Panc1 (cell line): ENCODE measurements at regions not wholly inside any gene's neighbourhood (a gene's known extent, or its start where the extent isn't known, plus 50 kb on each side); places are given as distances from the start of the nearest gene placed in this dataset.

Experiments used
- ATAC-seq: fragments of 200-7000 bp; cut with Tn5 transposase; 2 replicates; pipeline ENCODE4 v1.9.1; 2020; ENCODE audit warnings: mild to moderate bottlenecking, moderate library complexity
- BruUV-seq: library from RNA; stranded (reverse); fragments of 400-500 nt; replicated peaks from 2 replicates; lab custom pipeline; 2021; lab: Mats Ljungman, UMichigan
- CTCF ChIA-PET: fragments of 300-600 bp; sonication (Branson Sonifier 250); formaldehyde crosslinking; loops from one replicate; lab custom pipeline; 2022; ENCODE audit warnings: antibody characterized with exemption; lab: Charles Lee
- POLR2A ChIA-PET: fragments of 300-600 bp; sonication (Branson Sonifier 250); formaldehyde crosslinking; loops from one replicate; lab custom pipeline; 2022; ENCODE audit warnings: antibody characterized with exemption; lab: Charles Lee
- DNase-seq: peaks from one replicate; pipeline ENCODE4 v3.0.0-alpha.2; 2010; ENCODE audit warnings: low read depth, low spot score
- H3K27ac ChIP-seq: 2 replicates; pipeline ENCODE4 v1.5.1; 2011; ENCODE audit warnings: mild to moderate bottlenecking, low read length, inconsistent platforms
- H3K27me3 ChIP-seq: fragments of 200-500 bp; sonication (Bioruptor generic); 2 replicates; pipeline ENCODE4 v1.6.0; 2014; ENCODE audit warnings: low read length, inconsistent platforms; ENCODE audit not compliant: control insufficient read depth, insufficient read depth
- H3K36me3 ChIP-seq: fragments of 200-500 bp; sonication (Bioruptor generic); 2 replicates; pipeline ENCODE4 v1.5.1; 2014; ENCODE audit warnings: inconsistent platforms, mild to moderate bottlenecking, low read length, moderate library complexity; ENCODE audit not compliant: control insufficient read depth, insufficient read depth
- H3K4me1 ChIP-seq: 2 replicates; pipeline ENCODE4 v1.5.1; 2011; ENCODE audit warnings: inconsistent platforms, mild to moderate bottlenecking, low read length, moderate library complexity; ENCODE audit not compliant: control insufficient read depth, insufficient read depth
- H3K4me3 ChIP-seq, 2 experiments: 2 replicates each; pipeline ENCODE4 v1.5.1; 2011 to 2012; ENCODE audit warnings: low read depth in 2 of 2, low read length in 2 of 2, mild to moderate bottlenecking in 2 of 2, inconsistent platforms in 1 of 2, moderate library complexity in 1 of 2
- H3K9me3 ChIP-seq: fragments of 200-500 bp; sonication (Bioruptor generic); 2 replicates; pipeline ENCODE4 v1.5.1; 2014; ENCODE audit warnings: low read depth, mild to moderate bottlenecking, inconsistent platforms, low read length, moderate library complexity; ENCODE audit not compliant: control insufficient read depth, insufficient read depth
- POLR2AphosphoS5 ChIP-seq: IDR thresholded peaks from 2 replicates; pipeline ENCODE4 v1.6.1; 2012; ENCODE audit warnings: mild to moderate bottlenecking, low read depth, low read length, moderate library complexity
- SIN3A ChIP-seq: IDR thresholded peaks from 2 replicates; pipeline ENCODE4 v1.6.1; 2012; ENCODE audit warnings: low read depth, mild to moderate bottlenecking, low read length, moderate library complexity, borderline replicate concordance; ENCODE audit not compliant: insufficient read depth
- TCF7L2 ChIP-seq: IDR thresholded peaks from 2 replicates; pipeline ENCODE4 v1.6.1; 2011; ENCODE audit warnings: mild to moderate bottlenecking, low read depth, low read length, inconsistent platforms
- in situ Hi-C: cut with HindIII; loops from 2 replicates; pipeline ENCODE4 v1.10.0; 2016; ENCODE audit warnings: low sequenced_read_pairs, low pct_unique_long_range_greater_than_20kb
- intact Hi-C: fragments of 100-400 bp; cut with micrococcal nuclease; formaldehyde crosslinking; loops from one replicate; pipeline ENCODE4 v1.10.0; 2022; ENCODE audit not compliant: unreplicated experiment
- TF ChIP-seq, protein P1 (sequence below): fragments of 450-650 bp; IDR thresholded peaks from 2 replicates; pipeline ENCODE4 v1.5.1; 2017; ENCODE audit warnings: mild to moderate bottlenecking
- TF ChIP-seq, protein P2 (sequence below), 2 experiments: IDR thresholded peaks; 2 replicates each; pipeline ENCODE4 v1.6.1; 2011 to 2012; ENCODE audit warnings: low read depth in 2 of 2, control low read depth in 1 of 2, low read length in 1 of 2, mild to moderate bottlenecking in 1 of 2, moderate library complexity in 1 of 2; ENCODE audit not compliant: insufficient read depth in 1 of 2

DNA sequence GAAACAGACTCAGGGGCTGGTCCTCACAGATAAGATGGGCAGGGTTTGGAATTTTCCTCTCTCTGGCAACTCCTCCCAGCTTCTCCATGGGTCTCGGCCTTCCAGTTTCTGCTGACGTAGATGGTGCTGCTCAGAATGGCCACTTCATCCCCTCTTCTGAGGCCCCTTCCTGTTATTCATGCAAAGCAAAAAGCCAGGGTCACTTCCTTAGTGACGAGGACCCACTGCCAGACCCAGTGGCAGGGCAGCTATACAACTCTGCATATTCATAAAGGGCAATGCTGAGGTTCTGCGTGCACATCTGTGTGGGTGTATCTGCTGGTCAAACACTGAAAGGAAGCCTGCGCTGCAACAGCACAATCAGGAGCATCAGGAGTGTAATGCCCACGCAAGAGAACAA, 108.8 kb downstream of the WSCD1 start:
- BruUV-seq, result no TSS peak
- no peaks in the 10 kb centered on the region; the same call in 1 of the 2 replicates for H3K27me3 ChIP-seq
- POLR2A ChIA-PET, result no interaction called here
- H3K27ac ChIP-seq, result no peak overlapping the region
- ATAC-seq (no peak), DNase-seq (no peak)
- CTCF ChIA-PET, result no interaction called here
- no peaks in the 10 kb centered on the region for H3K4me1 ChIP-seq
- no peaks in the 10 kb centered on the region for H3K36me3 ChIP-seq
- in situ Hi-C loops (no loop called here), intact Hi-C loops (no loop called here)
- no peak for TF ChIP-seq TCF7L2
- TF ChIP-seq, protein P1, sequence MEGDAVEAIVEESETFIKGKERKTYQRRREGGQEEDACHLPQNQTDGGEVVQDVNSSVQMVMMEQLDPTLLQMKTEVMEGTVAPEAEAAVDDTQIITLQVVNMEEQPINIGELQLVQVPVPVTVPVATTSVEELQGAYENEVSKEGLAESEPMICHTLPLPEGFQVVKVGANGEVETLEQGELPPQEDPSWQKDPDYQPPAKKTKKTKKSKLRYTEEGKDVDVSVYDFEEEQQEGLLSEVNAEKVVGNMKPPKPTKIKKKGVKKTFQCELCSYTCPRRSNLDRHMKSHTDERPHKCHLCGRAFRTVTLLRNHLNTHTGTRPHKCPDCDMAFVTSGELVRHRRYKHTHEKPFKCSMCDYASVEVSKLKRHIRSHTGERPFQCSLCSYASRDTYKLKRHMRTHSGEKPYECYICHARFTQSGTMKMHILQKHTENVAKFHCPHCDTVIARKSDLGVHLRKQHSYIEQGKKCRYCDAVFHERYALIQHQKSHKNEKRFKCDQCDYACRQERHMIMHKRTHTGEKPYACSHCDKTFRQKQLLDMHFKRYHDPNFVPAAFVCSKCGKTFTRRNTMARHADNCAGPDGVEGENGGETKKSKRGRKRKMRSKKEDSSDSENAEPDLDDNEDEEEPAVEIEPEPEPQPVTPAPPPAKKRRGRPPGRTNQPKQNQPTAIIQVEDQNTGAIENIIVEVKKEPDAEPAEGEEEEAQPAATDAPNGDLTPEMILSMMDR, result no peak
- no peak for TF ChIP-seq POLR2AphosphoS5
- TF ChIP-seq, protein P2, sequence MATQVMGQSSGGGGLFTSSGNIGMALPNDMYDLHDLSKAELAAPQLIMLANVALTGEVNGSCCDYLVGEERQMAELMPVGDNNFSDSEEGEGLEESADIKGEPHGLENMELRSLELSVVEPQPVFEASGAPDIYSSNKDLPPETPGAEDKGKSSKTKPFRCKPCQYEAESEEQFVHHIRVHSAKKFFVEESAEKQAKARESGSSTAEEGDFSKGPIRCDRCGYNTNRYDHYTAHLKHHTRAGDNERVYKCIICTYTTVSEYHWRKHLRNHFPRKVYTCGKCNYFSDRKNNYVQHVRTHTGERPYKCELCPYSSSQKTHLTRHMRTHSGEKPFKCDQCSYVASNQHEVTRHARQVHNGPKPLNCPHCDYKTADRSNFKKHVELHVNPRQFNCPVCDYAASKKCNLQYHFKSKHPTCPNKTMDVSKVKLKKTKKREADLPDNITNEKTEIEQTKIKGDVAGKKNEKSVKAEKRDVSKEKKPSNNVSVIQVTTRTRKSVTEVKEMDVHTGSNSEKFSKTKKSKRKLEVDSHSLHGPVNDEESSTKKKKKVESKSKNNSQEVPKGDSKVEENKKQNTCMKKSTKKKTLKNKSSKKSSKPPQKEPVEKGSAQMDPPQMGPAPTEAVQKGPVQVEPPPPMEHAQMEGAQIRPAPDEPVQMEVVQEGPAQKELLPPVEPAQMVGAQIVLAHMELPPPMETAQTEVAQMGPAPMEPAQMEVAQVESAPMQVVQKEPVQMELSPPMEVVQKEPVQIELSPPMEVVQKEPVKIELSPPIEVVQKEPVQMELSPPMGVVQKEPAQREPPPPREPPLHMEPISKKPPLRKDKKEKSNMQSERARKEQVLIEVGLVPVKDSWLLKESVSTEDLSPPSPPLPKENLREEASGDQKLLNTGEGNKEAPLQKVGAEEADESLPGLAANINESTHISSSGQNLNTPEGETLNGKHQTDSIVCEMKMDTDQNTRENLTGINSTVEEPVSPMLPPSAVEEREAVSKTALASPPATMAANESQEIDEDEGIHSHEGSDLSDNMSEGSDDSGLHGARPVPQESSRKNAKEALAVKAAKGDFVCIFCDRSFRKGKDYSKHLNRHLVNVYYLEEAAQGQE (IDR thresholded peaks at IDR 0.05; ENCODE audit: insufficient read depth in 1 of 2, low read depth in 2 of 2, low read length in 1 of 2), result no peak
- no peak for TF ChIP-seq SIN3A
- no peaks in the 10 kb centered on the region for H3K9me3 ChIP-seq
- no peak overlapping the region for H3K4me3 ChIP-seq

DNA sequence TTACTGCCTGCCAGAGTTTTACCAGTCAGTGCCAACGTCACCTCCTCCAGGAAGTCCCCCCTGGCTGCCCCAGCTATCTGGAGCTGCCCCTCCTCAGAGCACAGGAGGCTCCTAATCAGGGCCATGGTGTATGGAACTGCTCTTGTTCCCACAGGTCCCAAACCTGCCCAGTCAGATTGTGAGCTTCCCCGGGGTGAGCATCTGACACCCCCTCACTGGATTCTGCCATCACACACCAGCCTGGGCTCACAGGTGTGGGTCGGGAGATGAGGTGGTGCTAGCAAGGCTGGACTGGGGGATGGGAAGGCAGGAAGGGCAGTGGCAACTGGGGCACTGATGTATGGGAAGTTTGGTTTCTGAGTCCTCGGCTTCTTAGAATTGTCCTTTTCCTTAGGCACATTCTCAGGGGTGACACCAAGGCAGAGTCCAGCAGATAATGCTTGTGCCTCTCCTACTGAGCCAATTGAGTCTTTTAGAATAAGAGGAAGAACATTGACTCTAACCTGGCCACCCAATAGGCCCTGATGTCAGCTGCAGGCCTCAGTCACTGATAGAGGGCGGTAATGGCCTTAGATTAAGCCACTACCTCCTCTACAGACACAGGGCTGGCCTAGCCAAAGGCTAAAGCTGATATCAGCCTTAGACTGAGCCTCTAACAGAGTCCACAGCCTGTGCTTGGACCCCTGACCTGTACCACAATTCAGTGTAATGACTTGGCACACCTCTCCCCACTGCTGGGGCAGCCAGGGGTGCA, 107.9 kb downstream of the WSCD1 start:
- CTCF ChIA-PET, result no interaction called here
- no peak for ATAC-seq
- H3K36me3 ChIP-seq, result no peaks in the 10 kb centered on the region
- no peaks in the 10 kb centered on the region; the same call in 1 of the 2 replicates for H3K27me3 ChIP-seq
- BruUV-seq, result no TSS peak
- no peak for DNase-seq
- no peaks in the 10 kb centered on the region for H3K9me3 ChIP-seq
- no peak for TF ChIP-seq SIN3A
- no peak for TF ChIP-seq POLR2AphosphoS5
- TF ChIP-seq, protein P1, result no peak
- TF ChIP-seq TCF7L2, result no peak
- TF ChIP-seq, protein P2 (IDR thresholded peaks at IDR 0.05; ENCODE audit: insufficient read depth in 1 of 2, low read depth in 2 of 2, low read length in 1 of 2), result no peak
- no peaks in the 10 kb centered on the region for H3K4me1 ChIP-seq
- intact Hi-C loops (no loop called here), in situ Hi-C loops (no loop called here)
- POLR2A ChIA-PET, result no interaction called here
- H3K4me3 ChIP-seq, result no peak overlapping the region
- H3K27ac ChIP-seq, result no peak overlapping the region
